CD4-positive, alpha-beta T cell treated with Interleukin-4 for 1 hour (primary cell): ENCODE measurements at regions not wholly inside any gene's neighbourhood (a gene's known extent, or its start where the extent isn't known, plus 50 kb on each side); places are given as distances from the start of the nearest gene placed in this dataset.

ENCODE experiments used
- DNase-seq, 2 donors: peaks; one replicate each; pipeline ENCODE4 v3.0.0-alpha.2; 2020 to 2022

GRCh38 chr12:77342253-77342652, 276.9 kb upstream of the E2F7 start:
- DNase-seq: no peak

GRCh38 chr12:77339610-77340009, 274.2 kb upstream of the E2F7 start:
- DNase-seq: no peak

GRCh38 chr12:77337362-77337761, 272.0 kb upstream of the E2F7 start:
- DNase-seq: no peak

GRCh38 chr12:77334806-77335205, 269.4 kb upstream of the E2F7 start:
- DNase-seq: no peak

GRCh38 chr12:77328326-77328725, 263.0 kb upstream of the E2F7 start:
- no peak for DNase-seq

- no peak for DNase-seq
These were observed 260.3 kb upstream of the E2F7 start for GRCh38 chr12:77325511-77326236.

- DNase-seq: no peak
These were observed 259.5 kb upstream of the E2F7 start for GRCh38 chr12:77324763-77325468.

- no peak for DNase-seq
These were observed 259.0 kb upstream of the E2F7 start for GRCh38 chr12:77324416-77324762.

GRCh38 chr12:77323788-77324415, 258.5 kb upstream of the E2F7 start:
- DNase-seq: no peak

GRCh38 chr12:77319166-77319565, 253.8 kb upstream of the E2F7 start:
- DNase-seq: no peak

GRCh38 chr12:77315407-77315806, 250.0 kb upstream of the E2F7 start:
- no peak for DNase-seq

GRCh38 chr12:77314378-77315052, 249.1 kb upstream of the E2F7 start:
- DNase-seq: no peak

- no peak for DNase-seq
These were observed 242.7 kb upstream of the E2F7 start for GRCh38 chr12:77308056-77308455.

GRCh38 chr12:77300811-77301210, 235.4 kb upstream of the E2F7 start:
- no peak for DNase-seq

GRCh38 chr12:77299910-77300669, 234.7 kb upstream of the E2F7 start:
- no peak for DNase-seq

- no peak for DNase-seq
These were observed 233.6 kb upstream of the E2F7 start for GRCh38 chr12:77299001-77299400.

- DNase-seq: no peak
These were observed 228.6 kb upstream of the E2F7 start for GRCh38 chr12:77294016-77294415.

- DNase-seq: no peak
These were observed 209.6 kb upstream of the E2F7 start for GRCh38 chr12:77274926-77275325.

GRCh38 chr12:77273898-77274297, 208.5 kb upstream of the E2F7 start:
- no peak for DNase-seq

GRCh38 chr12:77256956-77257355, 191.6 kb upstream of the E2F7 start:
- no peak for DNase-seq

- no peak for DNase-seq
These were observed 188.0 kb upstream of the E2F7 start for GRCh38 chr12:77253321-77253720.

GRCh38 chr12:77251799-77252198, 186.4 kb upstream of the E2F7 start:
- DNase-seq: no peak

- DNase-seq: no peak
These were observed 184.5 kb upstream of the E2F7 start for GRCh38 chr12:77249892-77250291.
